GM19324 (cell line): ENCODE measurements at regions not wholly inside any gene's neighbourhood (a gene's known extent, or its start where the extent isn't known, plus 50 kb on each side); places are given as distances from the start of the nearest gene placed in this dataset.
"Not testable (repeated sequence)": the region's sequence is repeated elsewhere in the genome, so short reads cannot be mapped to it uniquely, and the experiment has no call there.

Experiments
- ATAC-seq: cut with Tn5 transposase; IDR thresholded peaks from one replicate; pipeline ENCODE4 v1.9.1; 2021; ENCODE audit warnings: mild to moderate bottlenecking, moderate library complexity; ENCODE audit not compliant: unreplicated experiment, low FRiP score

GRCh38 chr4:126906466-126906865 is 726.3 kb upstream of the INTU start:
- ATAC-seq: no peak

GRCh38 chr4:126907389-126907788 is 725.4 kb upstream of the INTU start:
- ATAC-seq: no peak

- no peak for ATAC-seq
These were observed 716.6 kb upstream of the INTU start for GRCh38 chr4:126916049-126916625.

- ATAC-seq: no peak
These were observed 716.1 kb upstream of the INTU start for GRCh38 chr4:126916626-126917140.

- ATAC-seq: not testable (repeated sequence)
These were observed 710.3 kb upstream of the INTU start for GRCh38 chr4:126922328-126922938.

GRCh38 chr4:126924237-126924636 is 708.5 kb upstream of the INTU start:
- no peak for ATAC-seq

- not testable (repeated sequence) for ATAC-seq
These were observed 702.7 kb upstream of the INTU start for GRCh38 chr4:126930059-126930458.

GRCh38 chr4:126935801-126936200 is 697.0 kb upstream of the INTU start:
- no peak for ATAC-seq

GRCh38 chr4:126937342-126937741 is 695.4 kb upstream of the INTU start:
- no peak for ATAC-seq

GRCh38 chr4:126937846-126938422 is 694.8 kb upstream of the INTU start:
- ATAC-seq: no peak

- no peak for ATAC-seq
These were observed 693.4 kb upstream of the INTU start for GRCh38 chr4:126939401-126939800.

GRCh38 chr4:126947536-126947935 is 685.2 kb upstream of the INTU start:
- ATAC-seq: no peak

GRCh38 chr4:126954537-126955291 is 678.0 kb upstream of the INTU start:
- ATAC-seq: no peak

GRCh38 chr4:126955292-126956183 is 677.2 kb upstream of the INTU start:
- no peak for ATAC-seq

- no peak for ATAC-seq
These were observed 676.4 kb upstream of the INTU start for GRCh38 chr4:126956184-126956897.

- ATAC-seq: no peak
These were observed 675.2 kb upstream of the INTU start for GRCh38 chr4:126957556-126957955.

GRCh38 chr4:126957987-126958386 is 674.8 kb upstream of the INTU start:
- ATAC-seq: no peak

GRCh38 chr4:126958482-126958881 is 674.3 kb upstream of the INTU start:
- ATAC-seq: no peak

- no peak for ATAC-seq
These were observed 673.6 kb upstream of the INTU start for GRCh38 chr4:126959056-126959745.
